H9 (cell line): ENCODE measurements at regions not wholly inside any gene's neighbourhood (a gene's known extent, or its start where the extent isn't known, plus 50 kb on each side); places are given as distances from the start of the nearest gene placed in this dataset.

Source experiments
- DNase-seq: peaks from one replicate; pipeline ENCODE4 v3.0.0-alpha.2; 2017
- H2AFZ ChIP-seq: one replicate; pipeline ENCODE4 v1.6.1; 2013; ENCODE audit warnings: mild to moderate bottlenecking, low read length, control low read depth, moderate library complexity
- H2AK5ac ChIP-seq: 2 replicates; pipeline ENCODE4 v1.6.1; 2013; ENCODE audit warnings: low read length, control low read depth, mixed read lengths; ENCODE audit not compliant: insufficient read length
- H2BK120ac ChIP-seq: one replicate; pipeline ENCODE4 v1.6.1; 2013; ENCODE audit warnings: low read depth, mild to moderate bottlenecking, low read length, control low read depth, inconsistent platforms; ENCODE audit not compliant: poor library complexity, severe bottlenecking
- H2BK12ac ChIP-seq: 2 replicates; pipeline ENCODE4 v1.6.1; 2013; ENCODE audit warnings: low read length, control low read depth, mixed read lengths, low read depth; ENCODE audit not compliant: insufficient read length
- H2BK15ac ChIP-seq: 2 replicates; pipeline ENCODE4 v1.6.1; 2013; ENCODE audit warnings: low read depth, low read length, control low read depth
- H2BK20ac ChIP-seq: one replicate; pipeline ENCODE4 v1.6.1; 2013; ENCODE audit warnings: low read depth, mild to moderate bottlenecking, low read length, control low read depth, inconsistent platforms; ENCODE audit not compliant: poor library complexity, severe bottlenecking
- H2BK5ac ChIP-seq: 2 replicates; pipeline ENCODE4 v1.6.1; 2013; ENCODE audit warnings: low read length, control low read depth, mixed read lengths; ENCODE audit not compliant: insufficient read length
- H3K14ac ChIP-seq: 2 replicates; pipeline ENCODE4 v1.6.1; 2013; ENCODE audit warnings: low read length, control low read depth; ENCODE audit not compliant: insufficient read depth
- H3K18ac ChIP-seq: 2 replicates; pipeline ENCODE4 v1.6.1; 2013; ENCODE audit warnings: low read depth, mild to moderate bottlenecking, mixed read lengths, low read length, control low read depth; ENCODE audit not compliant: insufficient read length
- H3K23ac ChIP-seq: 2 replicates; pipeline ENCODE4 v1.6.1; 2013; ENCODE audit warnings: low read length, control low read depth, mixed read lengths, low read depth; ENCODE audit not compliant: insufficient read length
- H3K23me2 ChIP-seq: 2 replicates; pipeline ENCODE4 v1.6.1; 2013; ENCODE audit warnings: low read depth, mild to moderate bottlenecking, mixed read lengths, low read length, control low read depth; ENCODE audit not compliant: insufficient read length, poor library complexity, severe bottlenecking
- H3K27ac ChIP-seq: 2 replicates; pipeline ENCODE4 v1.5.1; 2013; ENCODE audit warnings: low read length, control low read depth, mixed read lengths, low read depth; ENCODE audit not compliant: insufficient read length
- H3K27me3 ChIP-seq: 2 replicates; pipeline ENCODE4 v1.6.1; 2013; ENCODE audit warnings: low read length, control low read depth, inconsistent platforms; ENCODE audit not compliant: insufficient read depth
- H3K4ac ChIP-seq: 2 replicates; pipeline ENCODE4 v1.6.1; 2013; ENCODE audit warnings: low read depth, mild to moderate bottlenecking, control low read depth, inconsistent platforms, low read length, moderate library complexity
- H3K4me1 ChIP-seq: 2 replicates; pipeline ENCODE4 v1.6.1; 2013; ENCODE audit warnings: low read length, control low read depth, inconsistent platforms; ENCODE audit not compliant: insufficient read depth
- H3K4me2 ChIP-seq: 2 replicates; pipeline ENCODE4 v1.6.1; 2013; ENCODE audit warnings: low read length, control low read depth, mixed read lengths; ENCODE audit not compliant: insufficient read length, insufficient read depth
- H3K56ac ChIP-seq: 2 replicates; pipeline ENCODE4 v1.6.1; 2013; ENCODE audit warnings: low read depth, mild to moderate bottlenecking, mixed read lengths, low read length, control low read depth; ENCODE audit not compliant: insufficient read length
- H3K79me1 ChIP-seq: 2 replicates; pipeline ENCODE4 v1.6.1; 2013; ENCODE audit warnings: low read depth, mild to moderate bottlenecking, moderate library complexity, low read length, control low read depth, inconsistent platforms; ENCODE audit not compliant: insufficient read depth, poor library complexity, severe bottlenecking
- H3K79me2 ChIP-seq: 2 replicates; pipeline ENCODE4 v1.6.1; 2013; ENCODE audit warnings: low read length, control low read depth, inconsistent platforms; ENCODE audit not compliant: insufficient read depth
- H3K9ac ChIP-seq: 2 replicates; pipeline ENCODE4 v1.6.1; 2013; ENCODE audit warnings: low read length, control low read depth, mixed read lengths; ENCODE audit not compliant: insufficient read length; ENCODE audit errors: extremely low read depth
- H3K9me3 ChIP-seq: one replicate; pipeline ENCODE4 v1.6.1; 2013; ENCODE audit warnings: low read depth, low read length, inconsistent platforms; ENCODE audit not compliant: control insufficient read depth
- H3T11ph ChIP-seq: one replicate; pipeline ENCODE4 v1.6.1; 2013; ENCODE audit warnings: mild to moderate bottlenecking, low read length, control low read depth, inconsistent platforms
- H4K20me1 ChIP-seq: one replicate; pipeline ENCODE4 v1.6.1; 2013; ENCODE audit not compliant: control insufficient read depth, insufficient read length, insufficient read depth
- H4K5ac ChIP-seq: 2 replicates; pipeline ENCODE4 v1.6.1; 2013; ENCODE audit warnings: low read depth, mild to moderate bottlenecking, mixed read lengths, low read length, control low read depth; ENCODE audit not compliant: insufficient read length
- H4K8ac ChIP-seq: replicated peaks from 2 replicates; pipeline ENCODE4 v1.6.1; 2013; ENCODE audit warnings: low read length, control low read depth, mixed read lengths, low read depth; ENCODE audit not compliant: insufficient read length
- H4K91ac ChIP-seq: 2 replicates; pipeline ENCODE4 v1.6.1; 2013; ENCODE audit warnings: low read depth, mild to moderate bottlenecking, moderate library complexity, mixed read lengths, low read length, control low read depth; ENCODE audit not compliant: insufficient read length
- H3K27ac Mint-ChIP-seq, 3 experiments: 2 replicates in 2 of 3; 3 replicates in 1 of 3; pipeline ENCODE4 v1.8.0; 2020 to 2021; ENCODE audit warnings: mixed read lengths in 3 of 3, mild to moderate bottlenecking in 1 of 3, moderate library complexity in 1 of 3
- H3K27me3 Mint-ChIP-seq: 2 replicates; pipeline ENCODE4 v1.8.0; 2021; ENCODE audit warnings: low read depth, mild to moderate bottlenecking, moderate library complexity, mixed read lengths
- H3K36me3 Mint-ChIP-seq, 3 experiments: 2 replicates in 2 of 3; 3 replicates in 1 of 3; pipeline ENCODE4 v1.8.0; 2020 to 2021; ENCODE audit warnings: low read depth in 3 of 3, mixed read lengths in 3 of 3; ENCODE audit not compliant: insufficient read depth in 1 of 3
- H3K4me1 Mint-ChIP-seq, 2 experiments: 2 replicates each; pipeline ENCODE4 v1.8.0; 2020; ENCODE audit warnings: mixed read lengths in 2 of 2
- H3K4me3 Mint-ChIP-seq, 2 experiments: 2 replicates in 1 of 2; 3 replicates in 1 of 2; pipeline ENCODE4 v1.8.0; 2020 to 2021; ENCODE audit warnings: mild to moderate bottlenecking in 2 of 2, mixed read lengths in 2 of 2, moderate library complexity in 1 of 2
- H3K9me3 Mint-ChIP-seq, 2 experiments: 2 replicates in 1 of 2; 3 replicates in 1 of 2; pipeline ENCODE4 v1.8.0; 2020; ENCODE audit warnings: mild to moderate bottlenecking in 2 of 2, mixed read lengths in 2 of 2, moderate library complexity in 1 of 2
- WGBS: extraction: QIAGEN DNeasy Blood & Tissue Kit; methylation state at CpG from one replicate; pipeline ENCODE4 v1.1.7; 2013; ENCODE audit warnings: missing lambda C conversion rate, low lambda C conversion rate, mixed read lengths; ENCODE audit not compliant: insufficient read length; ENCODE audit errors: extremely low coverage; 5-methylcytosine and 5-hydroxymethylcytosine counted together
- TF ChIP-seq, protein P1 (sequence below): fragments of 200-600 bp; sonication (generic); conservative IDR thresholded peaks from 3 replicates; pipeline ENCODE4 v1.8.0; 2021; ENCODE audit warnings: antibody characterized with exemption, mild to moderate bottlenecking

DNA sequence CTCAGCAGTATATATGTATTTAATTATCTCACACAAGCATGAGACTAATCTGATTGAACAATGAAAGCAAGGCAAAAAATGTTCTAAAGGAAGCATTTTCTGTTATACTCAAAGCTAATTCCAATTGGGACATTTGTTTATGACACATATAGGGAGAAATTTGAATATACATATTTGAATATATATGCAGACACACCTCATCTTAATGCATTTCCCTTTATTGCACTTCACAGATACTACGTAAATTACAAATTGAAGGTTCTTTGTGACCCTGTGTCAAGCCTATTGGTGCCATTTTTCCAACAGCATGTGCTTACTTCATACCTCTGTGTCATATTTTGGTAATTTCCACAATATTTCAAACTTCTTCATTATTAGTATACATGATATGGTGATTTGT, 132.1 kb upstream of the STEAP1 start:
- H3K9ac ChIP-seq, result no peak overlapping the region
- no peaks in the 10 kb centered on the region for H3K79me2 ChIP-seq
- H2BK20ac ChIP-seq, result no peak overlapping the region
- H2AK5ac ChIP-seq, result no peak overlapping the region
- no peaks in the 10 kb centered on the region for H3K79me1 ChIP-seq
- H3K18ac ChIP-seq, result no peak overlapping the region
- no peak overlapping the region for H3K27ac ChIP-seq
- H2BK12ac ChIP-seq, result no peak overlapping the region
- Mint-ChIP-seq H3K4me3 (no peak overlapping the region), H3K9me3 (peaks cover 14 to 19% of the 10 kb centered on the region in 2 experiments), H3K27ac (no peak overlapping the region), H3K4me1 (peaks cover 0 to 3% of the 10 kb centered on the region in 2 experiments; a peak in 1 of 4 replicates), H3K27me3 (no peaks in the 10 kb centered on the region), H3K36me3 (peaks cover 0 to 19% (median under 1%) of the 10 kb centered on the region in 3 experiments; a peak in 4 of 7 replicates)
- no peak overlapping the region for H3K56ac ChIP-seq
- no peak overlapping the region for H3K23ac ChIP-seq
- no peak overlapping the region for H2AFZ ChIP-seq
- H4K91ac ChIP-seq, result no peak overlapping the region
- no peaks in the 10 kb centered on the region for H3K23me2 ChIP-seq
- H3K14ac ChIP-seq, result no peak overlapping the region
- no peaks in the 10 kb centered on the region for H3K4me1 ChIP-seq
- DNase-seq, result no peak
- no peak overlapping the region for H3T11ph ChIP-seq
- no CpG with 5 or more reads among the region's 1 CpG for WGBS
- no peak overlapping the region for H3K4ac ChIP-seq
- H2BK5ac ChIP-seq, result no peak overlapping the region
- H4K5ac ChIP-seq, result no peak overlapping the region
- no peaks in the 10 kb centered on the region for H3K9me3 ChIP-seq
- H2BK15ac ChIP-seq, result no peak overlapping the region
- no peak overlapping the region for H3K4me2 ChIP-seq
- no peak overlapping the region for H4K8ac ChIP-seq
- no peak overlapping the region for H2BK120ac ChIP-seq
- no peaks in the 10 kb centered on the region for H4K20me1 ChIP-seq
- TF ChIP-seq, protein P1, sequence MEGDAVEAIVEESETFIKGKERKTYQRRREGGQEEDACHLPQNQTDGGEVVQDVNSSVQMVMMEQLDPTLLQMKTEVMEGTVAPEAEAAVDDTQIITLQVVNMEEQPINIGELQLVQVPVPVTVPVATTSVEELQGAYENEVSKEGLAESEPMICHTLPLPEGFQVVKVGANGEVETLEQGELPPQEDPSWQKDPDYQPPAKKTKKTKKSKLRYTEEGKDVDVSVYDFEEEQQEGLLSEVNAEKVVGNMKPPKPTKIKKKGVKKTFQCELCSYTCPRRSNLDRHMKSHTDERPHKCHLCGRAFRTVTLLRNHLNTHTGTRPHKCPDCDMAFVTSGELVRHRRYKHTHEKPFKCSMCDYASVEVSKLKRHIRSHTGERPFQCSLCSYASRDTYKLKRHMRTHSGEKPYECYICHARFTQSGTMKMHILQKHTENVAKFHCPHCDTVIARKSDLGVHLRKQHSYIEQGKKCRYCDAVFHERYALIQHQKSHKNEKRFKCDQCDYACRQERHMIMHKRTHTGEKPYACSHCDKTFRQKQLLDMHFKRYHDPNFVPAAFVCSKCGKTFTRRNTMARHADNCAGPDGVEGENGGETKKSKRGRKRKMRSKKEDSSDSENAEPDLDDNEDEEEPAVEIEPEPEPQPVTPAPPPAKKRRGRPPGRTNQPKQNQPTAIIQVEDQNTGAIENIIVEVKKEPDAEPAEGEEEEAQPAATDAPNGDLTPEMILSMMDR, result no peak
- H3K27me3 ChIP-seq, result no peaks in the 10 kb centered on the region
